SK-N-SH (cell line): ENCODE measurements at regions not wholly inside any gene's neighbourhood (a gene's known extent, or its start where the extent isn't known, plus 50 kb on each side); places are given as distances from the start of the nearest gene placed in this dataset.

Source experiments
- CTCF ChIA-PET: fragments of 300-600, 350-600 bp; formaldehyde crosslinking; extraction: SDS; loops from one replicate; lab custom pipeline; 2021; lab: Yijun Ruan, JAX
- POLR2A ChIA-PET: fragments of 350-600 bp; sonication (Branson Sonifier 250); formaldehyde crosslinking; extraction: SDS; loops from one replicate; lab custom pipeline; 2020; ENCODE audit warnings: antibody characterized with exemption, inconsistent platforms; lab: Yijun Ruan, JAX
- DNase-seq: peaks from one replicate; pipeline ENCODE4 v3.0.0; 2012
- H2AFZ ChIP-seq: fragments of 200-600 bp; sonication (generic); 2 replicates; pipeline ENCODE4 v1.8.1; 2016; ENCODE audit warnings: antibody characterized with exemption, mild to moderate bottlenecking, low read depth
- H3F3A ChIP-seq: fragments of 200-600 bp; sonication (generic); replicated peaks from 2 replicates; pipeline ENCODE3; 2016; ENCODE audit warnings: antibody characterized with exemption, mild to moderate bottlenecking; ENCODE audit not compliant: insufficient read depth
- H3K27ac ChIP-seq, 2 experiments: fragments of 200-500 bp in 1 of 2; fragments of 200-600 bp in 1 of 2; sonication (Bioruptor generic) in 1 of 2; sonication (generic), shearing (Covaris generic) in 1 of 2; 2 replicates each; pipeline versions ENCODE4 v1.5.1 to v1.6.1; 2014 to 2016; ENCODE audit warnings: low read depth in 2 of 2, inconsistent platforms in 1 of 2, low read length in 1 of 2, mild to moderate bottlenecking in 1 of 2, mixed read lengths in 1 of 2
- H3K27me3 ChIP-seq: fragments of 200-600 bp; sonication (generic), shearing (Covaris generic); 2 replicates; pipeline ENCODE4 v1.6.1; 2016; ENCODE audit warnings: mixed run types; ENCODE audit not compliant: insufficient read depth
- H3K36me3 ChIP-seq, 2 experiments: fragments of 200-500 bp in 1 of 2; fragments of 200-600 bp in 1 of 2; sonication (Bioruptor generic) in 1 of 2; sonication (generic) in 1 of 2; replicated peaks in 1 of 2; 2 replicates each; pipeline versions ENCODE3 to v1.5.1; 2014 to 2016; ENCODE audit warnings: low read length in 1 of 2, mild to moderate bottlenecking in 1 of 2; ENCODE audit not compliant: insufficient read depth in 2 of 2, control insufficient read depth in 1 of 2
- H3K4me1 ChIP-seq, 2 experiments: fragments of 200-500 bp in 1 of 2; fragments of 200-600 bp in 1 of 2; sonication (Bioruptor generic) in 1 of 2; sonication (generic), shearing (Covaris generic) in 1 of 2; 2 replicates each; pipeline versions ENCODE4 v1.5.1 to v1.6.1; 2014 to 2016; ENCODE audit warnings: low read depth in 1 of 2, low read length in 1 of 2, mixed run types in 1 of 2; ENCODE audit not compliant: insufficient read depth in 2 of 2, control insufficient read depth in 1 of 2
- H3K4me2 ChIP-seq: fragments of 200-600 bp; sonication (generic), shearing (Covaris generic); 2 replicates; pipeline ENCODE4 v1.6.1; 2017; ENCODE audit warnings: mixed run types
- H3K4me3 ChIP-seq, 2 experiments: fragments of 200-500 bp in 1 of 2; fragments of 200-600 bp in 1 of 2; sonication (Bioruptor generic) in 1 of 2; sonication (generic), shearing (Covaris generic) in 1 of 2; 2 replicates each; pipeline versions ENCODE4 v1.5.1 to v1.8.1; 2014 to 2016; ENCODE audit warnings: low read depth in 2 of 2, inconsistent platforms in 1 of 2, low read length in 1 of 2, mild to moderate bottlenecking in 1 of 2, mixed read lengths in 1 of 2, moderate library complexity in 1 of 2
- H3K79me2 ChIP-seq: fragments of 200-600 bp; sonication (generic); 2 replicates; pipeline ENCODE4 v1.8.1; 2017; ENCODE audit warnings: mild to moderate bottlenecking; ENCODE audit not compliant: insufficient read depth
- H3K9ac ChIP-seq: fragments of 200-600 bp; sonication (generic); 2 replicates; pipeline ENCODE4 v1.6.1; 2017; ENCODE audit warnings: mixed run types
- H3K9me2 ChIP-seq: fragments of 200-600 bp; sonication (generic); 2 replicates; pipeline ENCODE4 v1.6.1; 2017; ENCODE audit warnings: mixed run types
- H3K9me3 ChIP-seq: fragments of 200-600 bp; sonication (generic); 2 replicates; pipeline ENCODE4 v1.6.1; 2017; ENCODE audit warnings: mixed run types, mild to moderate bottlenecking, moderate library complexity
- H4K20me1 ChIP-seq: fragments of 200-600 bp; sonication (generic); 2 replicates; pipeline ENCODE4 v1.6.1; 2017; ENCODE audit warnings: mild to moderate bottlenecking, mixed run types; ENCODE audit not compliant: insufficient read depth
- EP300 ChIP-seq, 2 experiments: IDR thresholded peaks; 2 replicates each; pipeline versions ENCODE4 v1.4.0 to v1.6.1; 2012; ENCODE audit warnings: borderline replicate concordance in 1 of 2, low read depth in 1 of 2, low read length in 1 of 2
- FOXM1 ChIP-seq: IDR thresholded peaks from 2 replicates; pipeline ENCODE4 v1.4.0; 2012; ENCODE audit warnings: low read depth, mild to moderate bottlenecking
- GABPA ChIP-seq: IDR thresholded peaks from 2 replicates; pipeline ENCODE4 v1.4.0; 2012; ENCODE audit warnings: low read depth, mild to moderate bottlenecking
- NFIC ChIP-seq: IDR thresholded peaks from 2 replicates; pipeline ENCODE4 v1.4.0; 2012; ENCODE audit warnings: borderline replicate concordance
- NRF1 ChIP-seq: IDR thresholded peaks from 2 replicates; pipeline ENCODE4 v1.6.1; 2012; ENCODE audit warnings: low read depth, mild to moderate bottlenecking, low read length
- RCOR1 ChIP-seq: fragments of 150-350 bp; IDR thresholded peaks from 2 replicates; pipeline ENCODE4 v1.6.1; 2017; ENCODE audit warnings: antibody characterized with exemption, low read length
- RXRA ChIP-seq: IDR thresholded peaks from 2 replicates; pipeline ENCODE4 v1.4.0; 2012; ENCODE audit warnings: low read depth, mild to moderate bottlenecking, borderline replicate concordance
- SIN3A ChIP-seq: IDR thresholded peaks from 2 replicates; pipeline ENCODE4 v1.6.1; 2012; ENCODE audit warnings: low read depth, mild to moderate bottlenecking, low read length, moderate library complexity, borderline replicate concordance
- YY1 ChIP-seq: IDR thresholded peaks from 2 replicates; pipeline ENCODE4 v1.4.0; 2012; ENCODE audit warnings: low read depth, mild to moderate bottlenecking
- WGBS: methylation state at CpG from one replicate; pipeline ENCODE4 v1.1.6; 2017; ENCODE audit warnings: low lambda C conversion rate; 5-methylcytosine and 5-hydroxymethylcytosine counted together
- TF ChIP-seq, protein P1 (sequence below): IDR thresholded peaks from 2 replicates; pipeline ENCODE4 v1.6.1; 2012; ENCODE audit warnings: mild to moderate bottlenecking, low read depth, low read length, moderate library complexity
- TF ChIP-seq, protein P2 (sequence below): fragments of 150-350 bp; IDR thresholded peaks from 2 replicates; pipeline ENCODE4 v1.6.1; 2016; ENCODE audit warnings: mild to moderate bottlenecking, low read depth, low read length
- TF ChIP-seq, protein P3 (sequence below): IDR thresholded peaks from 2 replicates; pipeline ENCODE4 v1.4.0; 2012; ENCODE audit warnings: low read depth, borderline replicate concordance
- TF ChIP-seq, protein P4 (sequence below): fragments of 200-600 bp; sonication (generic); IDR thresholded peaks from 2 replicates; pipeline ENCODE4 v1.6.1; 2017; ENCODE audit warnings: antibody characterized with exemption, mild to moderate bottlenecking, moderate library complexity

DNA sequence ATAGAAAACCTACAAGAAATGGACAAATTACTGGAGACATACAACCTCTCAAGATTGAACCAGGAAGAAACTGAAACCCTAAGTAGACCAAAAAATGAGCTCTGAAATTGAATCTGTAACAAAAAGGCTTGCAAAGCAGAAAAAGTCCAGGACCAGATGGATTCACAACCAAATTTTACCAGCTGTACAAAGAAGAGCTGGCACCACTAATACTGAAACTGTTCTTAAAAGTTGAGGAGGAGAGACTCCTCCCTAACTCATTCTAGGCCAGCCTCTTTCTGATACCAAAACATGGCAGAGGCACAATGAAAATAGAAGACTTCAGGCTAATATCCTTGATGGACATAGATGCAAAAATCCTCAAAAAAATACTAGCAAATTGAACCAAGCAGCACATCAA lies 542.3 kb downstream of the CYLC2 start (continued):
- TF ChIP-seq NRF1 = no peak

DNA sequence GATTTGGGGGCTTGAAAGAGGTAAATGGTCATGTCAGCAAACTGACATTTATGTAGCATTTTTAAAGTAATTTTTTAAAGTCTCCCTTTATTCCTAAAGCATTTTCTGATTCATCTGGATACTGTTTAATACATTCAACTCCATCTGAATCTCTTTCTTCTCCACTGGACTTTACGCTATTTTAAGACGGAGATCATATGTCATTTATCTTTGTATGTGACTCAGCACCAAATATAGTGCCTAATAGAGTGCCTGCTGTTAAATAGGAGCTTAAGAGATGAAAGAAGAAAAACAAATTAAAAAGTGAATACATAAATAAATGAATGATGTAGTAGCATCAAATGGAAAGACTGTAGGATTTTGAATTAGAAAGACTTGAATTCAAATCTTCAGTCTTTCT lies 548.8 kb upstream of the SMC2 start:
- no peaks in the 10 kb centered on the region for H3K9me2 ChIP-seq
- H3K4me3 ChIP-seq = no peak overlapping the region
- no peaks in the 10 kb centered on the region for H3K27me3 ChIP-seq
- no peaks in the 10 kb centered on the region for H3K36me3 ChIP-seq
- no peak for DNase-seq
- TF ChIP-seq, protein P1, sequence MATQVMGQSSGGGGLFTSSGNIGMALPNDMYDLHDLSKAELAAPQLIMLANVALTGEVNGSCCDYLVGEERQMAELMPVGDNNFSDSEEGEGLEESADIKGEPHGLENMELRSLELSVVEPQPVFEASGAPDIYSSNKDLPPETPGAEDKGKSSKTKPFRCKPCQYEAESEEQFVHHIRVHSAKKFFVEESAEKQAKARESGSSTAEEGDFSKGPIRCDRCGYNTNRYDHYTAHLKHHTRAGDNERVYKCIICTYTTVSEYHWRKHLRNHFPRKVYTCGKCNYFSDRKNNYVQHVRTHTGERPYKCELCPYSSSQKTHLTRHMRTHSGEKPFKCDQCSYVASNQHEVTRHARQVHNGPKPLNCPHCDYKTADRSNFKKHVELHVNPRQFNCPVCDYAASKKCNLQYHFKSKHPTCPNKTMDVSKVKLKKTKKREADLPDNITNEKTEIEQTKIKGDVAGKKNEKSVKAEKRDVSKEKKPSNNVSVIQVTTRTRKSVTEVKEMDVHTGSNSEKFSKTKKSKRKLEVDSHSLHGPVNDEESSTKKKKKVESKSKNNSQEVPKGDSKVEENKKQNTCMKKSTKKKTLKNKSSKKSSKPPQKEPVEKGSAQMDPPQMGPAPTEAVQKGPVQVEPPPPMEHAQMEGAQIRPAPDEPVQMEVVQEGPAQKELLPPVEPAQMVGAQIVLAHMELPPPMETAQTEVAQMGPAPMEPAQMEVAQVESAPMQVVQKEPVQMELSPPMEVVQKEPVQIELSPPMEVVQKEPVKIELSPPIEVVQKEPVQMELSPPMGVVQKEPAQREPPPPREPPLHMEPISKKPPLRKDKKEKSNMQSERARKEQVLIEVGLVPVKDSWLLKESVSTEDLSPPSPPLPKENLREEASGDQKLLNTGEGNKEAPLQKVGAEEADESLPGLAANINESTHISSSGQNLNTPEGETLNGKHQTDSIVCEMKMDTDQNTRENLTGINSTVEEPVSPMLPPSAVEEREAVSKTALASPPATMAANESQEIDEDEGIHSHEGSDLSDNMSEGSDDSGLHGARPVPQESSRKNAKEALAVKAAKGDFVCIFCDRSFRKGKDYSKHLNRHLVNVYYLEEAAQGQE = no peak
- TF ChIP-seq SIN3A (no peak), GABPA (no peak), FOXM1 (no peak), YY1 (no peak), EP300 (IDR thresholded peaks at IDR 0.05; ENCODE audit: borderline replicate concordance in 1 of 2, low read depth in 1 of 2, low read length in 1 of 2) (no peak), RCOR1 (no peak), NFIC (no peak), RXRA (no peak)
- TF ChIP-seq, protein P2, sequence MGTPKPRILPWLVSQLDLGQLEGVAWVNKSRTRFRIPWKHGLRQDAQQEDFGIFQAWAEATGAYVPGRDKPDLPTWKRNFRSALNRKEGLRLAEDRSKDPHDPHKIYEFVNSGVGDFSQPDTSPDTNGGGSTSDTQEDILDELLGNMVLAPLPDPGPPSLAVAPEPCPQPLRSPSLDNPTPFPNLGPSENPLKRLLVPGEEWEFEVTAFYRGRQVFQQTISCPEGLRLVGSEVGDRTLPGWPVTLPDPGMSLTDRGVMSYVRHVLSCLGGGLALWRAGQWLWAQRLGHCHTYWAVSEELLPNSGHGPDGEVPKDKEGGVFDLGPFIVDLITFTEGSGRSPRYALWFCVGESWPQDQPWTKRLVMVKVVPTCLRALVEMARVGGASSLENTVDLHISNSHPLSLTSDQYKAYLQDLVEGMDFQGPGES = no peak
- TF ChIP-seq, protein P3, sequence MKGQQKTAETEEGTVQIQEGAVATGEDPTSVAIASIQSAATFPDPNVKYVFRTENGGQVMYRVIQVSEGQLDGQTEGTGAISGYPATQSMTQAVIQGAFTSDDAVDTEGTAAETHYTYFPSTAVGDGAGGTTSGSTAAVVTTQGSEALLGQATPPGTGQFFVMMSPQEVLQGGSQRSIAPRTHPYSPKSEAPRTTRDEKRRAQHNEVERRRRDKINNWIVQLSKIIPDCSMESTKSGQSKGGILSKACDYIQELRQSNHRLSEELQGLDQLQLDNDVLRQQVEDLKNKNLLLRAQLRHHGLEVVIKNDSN = no peak
- TF ChIP-seq, protein P4, sequence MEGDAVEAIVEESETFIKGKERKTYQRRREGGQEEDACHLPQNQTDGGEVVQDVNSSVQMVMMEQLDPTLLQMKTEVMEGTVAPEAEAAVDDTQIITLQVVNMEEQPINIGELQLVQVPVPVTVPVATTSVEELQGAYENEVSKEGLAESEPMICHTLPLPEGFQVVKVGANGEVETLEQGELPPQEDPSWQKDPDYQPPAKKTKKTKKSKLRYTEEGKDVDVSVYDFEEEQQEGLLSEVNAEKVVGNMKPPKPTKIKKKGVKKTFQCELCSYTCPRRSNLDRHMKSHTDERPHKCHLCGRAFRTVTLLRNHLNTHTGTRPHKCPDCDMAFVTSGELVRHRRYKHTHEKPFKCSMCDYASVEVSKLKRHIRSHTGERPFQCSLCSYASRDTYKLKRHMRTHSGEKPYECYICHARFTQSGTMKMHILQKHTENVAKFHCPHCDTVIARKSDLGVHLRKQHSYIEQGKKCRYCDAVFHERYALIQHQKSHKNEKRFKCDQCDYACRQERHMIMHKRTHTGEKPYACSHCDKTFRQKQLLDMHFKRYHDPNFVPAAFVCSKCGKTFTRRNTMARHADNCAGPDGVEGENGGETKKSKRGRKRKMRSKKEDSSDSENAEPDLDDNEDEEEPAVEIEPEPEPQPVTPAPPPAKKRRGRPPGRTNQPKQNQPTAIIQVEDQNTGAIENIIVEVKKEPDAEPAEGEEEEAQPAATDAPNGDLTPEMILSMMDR = no peak
- no peaks in the 10 kb centered on the region for H3K79me2 ChIP-seq
- H3K27ac ChIP-seq = no peak overlapping the region
- no peaks in the 10 kb centered on the region for H3K9me3 ChIP-seq
- POLR2A ChIA-PET = no interaction called here
- H3K4me1 ChIP-seq = no peaks in the 10 kb centered on the region
- no peak overlapping the region for H3K4me2 ChIP-seq
- H4K20me1 ChIP-seq = no peaks in the 10 kb centered on the region
- no peak overlapping the region for H3K9ac ChIP-seq
- H3F3A ChIP-seq = no peaks in the 10 kb centered on the region
- WGBS = 14% methylated on average over 2 of the region's 2 CpGs
- CTCF ChIA-PET = interaction anchor here (1.1 kb wide), 1 partner anchor 10 kb away, joined by 3 read pairs; no protein-coding TSS in a partner anchor
- no peak overlapping the region for H2AFZ ChIP-seq
